ENCODE measurements at regions not wholly inside any gene's neighbourhood (a gene's known extent, or its start where the extent isn't known, plus 50 kb on each side); places are given as distances from the start of the nearest gene placed in this dataset.
A peak's percentile ranks its signal among the peaks of the same experiment; 100 is the strongest.

DNA sequence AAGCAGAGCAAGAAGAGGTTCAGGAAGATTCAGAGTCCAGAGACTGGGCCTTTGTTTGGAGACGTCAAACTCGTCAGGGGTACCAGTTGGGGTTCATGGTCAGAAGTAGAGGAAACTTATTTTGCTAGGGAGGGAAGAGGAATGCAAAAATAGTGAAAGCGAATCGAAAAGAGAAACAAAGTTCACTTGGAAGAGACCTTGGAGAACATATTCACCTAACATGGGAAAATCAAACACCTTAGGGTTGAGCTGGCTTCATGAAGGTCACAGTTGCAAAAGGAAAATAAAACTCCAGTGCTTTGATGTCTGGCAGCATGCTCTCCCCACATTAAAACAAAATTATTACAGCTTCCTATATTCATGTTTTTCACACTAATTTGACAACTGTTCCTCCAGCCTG is 440.4 kb downstream of the EPM2A start:
- Mint-ChIP-seq H3K27me3 (ENCODE audit: unreplicated experiment) (no peaks in the 10 kb centered on the region), H3K4me3 (ENCODE audit: unreplicated experiment) (no peak overlapping the region), H3K9me3 (ENCODE audit: unreplicated experiment) (no peaks in the 10 kb centered on the region), H3K4me1 (ENCODE audit: low read depth, unreplicated experiment) (no peaks in the 10 kb centered on the region), H3K27ac (ENCODE audit: unreplicated experiment) (no peak overlapping the region), H3K36me3 (ENCODE audit: unreplicated experiment) (no peaks in the 10 kb centered on the region)
- DNase-seq: no peak
- TF ChIP-seq, protein P1, sequence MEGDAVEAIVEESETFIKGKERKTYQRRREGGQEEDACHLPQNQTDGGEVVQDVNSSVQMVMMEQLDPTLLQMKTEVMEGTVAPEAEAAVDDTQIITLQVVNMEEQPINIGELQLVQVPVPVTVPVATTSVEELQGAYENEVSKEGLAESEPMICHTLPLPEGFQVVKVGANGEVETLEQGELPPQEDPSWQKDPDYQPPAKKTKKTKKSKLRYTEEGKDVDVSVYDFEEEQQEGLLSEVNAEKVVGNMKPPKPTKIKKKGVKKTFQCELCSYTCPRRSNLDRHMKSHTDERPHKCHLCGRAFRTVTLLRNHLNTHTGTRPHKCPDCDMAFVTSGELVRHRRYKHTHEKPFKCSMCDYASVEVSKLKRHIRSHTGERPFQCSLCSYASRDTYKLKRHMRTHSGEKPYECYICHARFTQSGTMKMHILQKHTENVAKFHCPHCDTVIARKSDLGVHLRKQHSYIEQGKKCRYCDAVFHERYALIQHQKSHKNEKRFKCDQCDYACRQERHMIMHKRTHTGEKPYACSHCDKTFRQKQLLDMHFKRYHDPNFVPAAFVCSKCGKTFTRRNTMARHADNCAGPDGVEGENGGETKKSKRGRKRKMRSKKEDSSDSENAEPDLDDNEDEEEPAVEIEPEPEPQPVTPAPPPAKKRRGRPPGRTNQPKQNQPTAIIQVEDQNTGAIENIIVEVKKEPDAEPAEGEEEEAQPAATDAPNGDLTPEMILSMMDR (IDR thresholded peaks at IDR 0.05; ENCODE audit: partially characterized antibody, unreplicated experiment): no peak

DNA sequence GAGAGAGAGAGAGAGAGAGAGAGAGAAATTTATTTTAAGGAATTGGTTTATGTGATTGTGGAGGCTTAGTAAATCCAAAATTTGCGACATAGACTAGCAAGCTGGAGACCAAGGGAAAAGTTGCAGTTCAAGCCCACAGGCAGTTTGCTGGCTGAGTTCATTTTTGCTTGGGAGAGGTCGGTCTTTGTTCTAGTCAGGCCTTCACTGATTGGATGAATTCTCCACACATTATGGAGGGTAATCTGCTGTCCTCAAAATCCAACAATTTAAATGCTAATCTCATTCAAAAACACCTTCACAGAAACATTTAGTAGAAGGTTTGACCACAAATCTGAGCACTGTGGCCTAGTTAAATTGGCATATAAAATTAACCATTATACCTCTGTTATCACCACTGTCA is 439.6 kb downstream of the EPM2A start:
- Mint-ChIP-seq H3K4me1 (ENCODE audit: low read depth, unreplicated experiment) (no peaks in the 10 kb centered on the region), H3K9me3 (ENCODE audit: unreplicated experiment) (no peaks in the 10 kb centered on the region), H3K4me3 (ENCODE audit: unreplicated experiment) (no peak overlapping the region), H3K36me3 (ENCODE audit: unreplicated experiment) (no peaks in the 10 kb centered on the region), H3K27ac (ENCODE audit: unreplicated experiment) (no peak overlapping the region), H3K27me3 (ENCODE audit: unreplicated experiment) (no peaks in the 10 kb centered on the region)
- no peak for DNase-seq
- TF ChIP-seq, protein P1 (IDR thresholded peaks at IDR 0.05; ENCODE audit: partially characterized antibody, unreplicated experiment): no peak

DNA sequence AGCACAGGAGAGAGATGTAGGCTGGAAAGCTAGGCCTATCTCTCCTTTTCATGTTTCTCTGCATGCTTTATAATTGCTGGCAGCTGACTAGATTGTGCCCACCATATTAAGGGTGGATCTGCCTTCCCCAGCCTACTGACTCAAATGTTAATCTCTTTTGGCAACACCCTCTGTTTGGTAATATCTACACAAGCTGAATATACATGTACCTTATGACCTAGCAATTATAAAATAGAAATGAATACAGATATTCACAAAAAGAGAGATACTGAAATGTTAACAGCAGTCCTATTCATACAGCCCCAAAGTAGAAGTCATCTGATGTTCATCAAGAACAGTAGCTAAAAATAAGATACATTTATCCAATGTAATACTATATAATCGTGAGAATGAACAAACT is 429.6 kb downstream of the EPM2A start:
- no peak for DNase-seq
- no peaks in the 10 kb centered on the region for H3K9me3 Mint-ChIP-seq (ENCODE audit: unreplicated experiment)
- H3K27ac Mint-ChIP-seq (ENCODE audit: unreplicated experiment): no peak overlapping the region
- no peak overlapping the region for H3K4me3 Mint-ChIP-seq (ENCODE audit: unreplicated experiment)
- H3K36me3 Mint-ChIP-seq (ENCODE audit: unreplicated experiment): no peaks in the 10 kb centered on the region
- peaks cover 6% of the 10 kb centered on the region for H3K4me1 Mint-ChIP-seq (ENCODE audit: low read depth, unreplicated experiment)
- no peaks in the 10 kb centered on the region for H3K27me3 Mint-ChIP-seq (ENCODE audit: unreplicated experiment)
- TF ChIP-seq, protein P1 (IDR thresholded peaks at IDR 0.05; ENCODE audit: partially characterized antibody, unreplicated experiment): no peak

DNA sequence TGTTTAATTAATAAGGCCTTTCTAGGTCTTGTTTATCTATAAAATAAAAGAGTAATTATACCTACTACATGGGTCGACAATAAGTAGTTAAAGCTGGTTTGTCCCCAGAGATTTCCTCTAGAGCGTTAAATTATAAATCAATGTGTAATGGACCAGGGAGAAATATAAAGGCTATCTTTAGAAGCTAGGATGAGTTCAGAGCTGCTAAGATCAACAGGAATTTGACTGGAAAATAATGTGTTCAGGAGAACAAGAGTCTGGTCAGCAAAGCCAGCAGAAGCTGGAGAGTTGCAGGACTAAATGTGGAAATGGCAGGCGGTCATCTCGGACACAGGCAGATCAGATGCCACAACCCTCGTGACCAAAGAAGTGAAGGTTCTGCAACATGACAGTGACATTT is 428.8 kb downstream of the EPM2A start:
- H3K36me3 Mint-ChIP-seq (ENCODE audit: unreplicated experiment): no peaks in the 10 kb centered on the region
- H3K4me3 Mint-ChIP-seq (ENCODE audit: unreplicated experiment): peak overlapping the region; percentile 48
- TF ChIP-seq, protein P1 (IDR thresholded peaks at IDR 0.05; ENCODE audit: partially characterized antibody, unreplicated experiment): no peak
- H3K27ac Mint-ChIP-seq (ENCODE audit: unreplicated experiment): no peak overlapping the region
- DNase-seq: no peak
- peaks cover 6% of the 10 kb centered on the region for H3K4me1 Mint-ChIP-seq (ENCODE audit: low read depth, unreplicated experiment)
- H3K27me3 Mint-ChIP-seq (ENCODE audit: unreplicated experiment): no peaks in the 10 kb centered on the region
- no peaks in the 10 kb centered on the region for H3K9me3 Mint-ChIP-seq (ENCODE audit: unreplicated experiment)

DNA sequence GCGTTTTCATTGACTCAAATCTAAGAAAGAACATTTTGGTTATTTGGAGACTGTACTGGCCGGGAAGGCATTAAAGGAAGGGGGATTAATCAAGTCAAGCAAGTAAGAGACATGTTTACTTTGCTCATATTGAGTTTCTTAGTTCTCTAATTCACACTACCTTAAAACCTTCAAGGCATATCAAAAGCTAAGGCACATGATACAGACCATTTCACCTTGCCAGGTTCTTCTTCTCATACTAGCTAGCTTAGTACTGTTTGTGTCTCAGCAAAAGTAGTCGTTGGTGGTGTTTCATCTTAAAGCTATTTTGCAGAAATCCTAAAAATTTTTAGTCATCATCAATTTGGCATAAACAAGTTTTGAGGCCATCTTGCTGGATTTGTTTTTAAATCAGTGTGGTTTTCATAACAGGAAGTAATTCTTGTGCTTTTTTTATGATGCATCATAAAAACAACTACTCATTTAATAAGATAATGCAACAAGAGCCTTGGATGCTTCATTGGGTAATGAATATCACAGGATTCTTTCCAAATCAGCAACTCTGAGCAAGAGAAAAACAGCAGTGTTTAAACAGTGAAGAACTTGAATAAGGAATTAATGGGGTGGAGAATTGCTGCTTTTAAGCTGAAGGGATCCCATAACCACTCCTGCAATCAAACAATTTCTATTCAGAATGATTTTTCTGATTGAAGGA is 425.3 kb downstream of the EPM2A start:
- TF ChIP-seq, protein P1 (IDR thresholded peaks at IDR 0.05; ENCODE audit: partially characterized antibody, unreplicated experiment): no peak
- Mint-ChIP-seq H3K4me1 (ENCODE audit: low read depth, unreplicated experiment) (peaks cover 6% of the 10 kb centered on the region), H3K4me3 (ENCODE audit: unreplicated experiment) (no peak overlapping the region), H3K27me3 (ENCODE audit: unreplicated experiment) (no peaks in the 10 kb centered on the region), H3K27ac (ENCODE audit: unreplicated experiment) (no peak overlapping the region), H3K36me3 (ENCODE audit: unreplicated experiment) (no peaks in the 10 kb centered on the region), H3K9me3 (ENCODE audit: unreplicated experiment) (no peaks in the 10 kb centered on the region)
- DNase-seq: no peak
